Activated naive CD8-positive, alpha-beta T cell treated with anti-CD3 and anti-CD28 coated beads, Interleukin-2, amount 10 ng/mL, durations not matched to agents 7 days and 5 days (primary cell): ENCODE measurements at regions not wholly inside any gene's neighbourhood (a gene's known extent, or its start where the extent isn't known, plus 50 kb on each side); places are given as distances from the start of the nearest gene placed in this dataset.
"Not testable (repeated sequence)": the region's sequence is repeated elsewhere in the genome, so short reads cannot be mapped to it uniquely, and the experiment has no call there.

Source experiments
- ATAC-seq: fragments of 150-1000 bp; cut with Tn5 transposase; one replicate; pipeline ENCODE4 v1.10.0; 2021; ENCODE audit warnings: low read depth, moderate library complexity
- POLR2A ChIA-PET: fragments of 350-600 bp; sonication (Branson Sonifier 250); formaldehyde crosslinking; loops from one replicate; lab custom pipeline; 2021; ENCODE audit warnings: antibody characterized with exemption; lab: Charles Lee
- DNase-seq: peaks from one replicate; pipeline ENCODE4 v3.0.0; 2021
- H3K27ac Mint-ChIP-seq: one replicate; pipeline ENCODE4 v1.8.0; 2022; ENCODE audit warnings: mild to moderate bottlenecking, mixed read lengths
- H3K27me3 Mint-ChIP-seq: one replicate; pipeline ENCODE4 v1.8.0; 2022; ENCODE audit warnings: mild to moderate bottlenecking, moderate library complexity, mixed read lengths
- H3K36me3 Mint-ChIP-seq: one replicate; pipeline ENCODE4 v1.8.0; 2021; ENCODE audit warnings: mild to moderate bottlenecking, mixed read lengths
- H3K4me1 Mint-ChIP-seq: one replicate; pipeline ENCODE4 v1.8.0; 2021; ENCODE audit warnings: mixed read lengths
- H3K4me3 Mint-ChIP-seq: one replicate; pipeline ENCODE4 v1.8.0; 2022; ENCODE audit warnings: mild to moderate bottlenecking, moderate library complexity, mixed read lengths
- H3K9me3 Mint-ChIP-seq: one replicate; pipeline ENCODE4 v1.8.0; 2021; ENCODE audit warnings: mixed read lengths

GRCh38 chr1:105272376-105272775 lies 1522.7 kb downstream of the AMY1C start:
- H3K27me3 Mint-ChIP-seq, DNase-seq, H3K27ac Mint-ChIP-seq, H3K4me3 Mint-ChIP-seq, H3K4me1 Mint-ChIP-seq, POLR2A ChIA-PET, ATAC-seq, H3K36me3 Mint-ChIP-seq: not testable (repeated sequence)
- peaks cover 13% of the 10 kb centered on the region for H3K9me3 Mint-ChIP-seq

DNA sequence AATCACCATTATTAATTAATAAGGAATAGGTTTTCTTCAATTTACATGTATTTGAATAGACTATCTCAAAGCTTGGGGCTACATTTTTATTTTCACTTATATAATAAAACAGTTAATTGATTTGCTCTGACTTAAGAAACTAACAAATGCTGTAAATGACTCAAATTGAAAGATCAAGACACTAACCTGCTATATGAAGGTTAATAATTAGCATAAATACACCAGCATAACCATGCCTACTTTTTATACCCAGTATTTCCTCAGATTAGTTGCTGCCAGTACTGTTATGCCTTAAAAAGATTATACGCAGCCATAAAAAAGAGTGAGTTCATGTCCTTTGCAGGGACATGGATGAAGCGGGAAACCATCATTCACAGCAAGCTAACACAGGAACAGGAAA lies 1545.1 kb downstream of the AMY1C start:
- Mint-ChIP-seq H3K4me1 (no peaks in the 10 kb centered on the region), H3K9me3 (peaks cover 8% of the 10 kb centered on the region), H3K27ac (no peak overlapping the region), H3K36me3 (no peaks in the 10 kb centered on the region), H3K4me3 (no peak overlapping the region), H3K27me3 (no peaks in the 10 kb centered on the region)
- no peak for ATAC-seq
- no peak for DNase-seq
- POLR2A ChIA-PET = no interaction called here

- peaks cover 5% of the 10 kb centered on the region for H3K9me3 Mint-ChIP-seq
- H3K27me3 Mint-ChIP-seq = no peaks in the 10 kb centered on the region
- POLR2A ChIA-PET = no interaction called here
- ATAC-seq = no peak
- H3K4me3 Mint-ChIP-seq = no peak overlapping the region
- H3K27ac Mint-ChIP-seq = no peak overlapping the region
- H3K36me3 Mint-ChIP-seq = no peaks in the 10 kb centered on the region
- no peaks in the 10 kb centered on the region for H3K4me1 Mint-ChIP-seq
- no peak for DNase-seq
These were observed 1560.4 kb downstream of the AMY1C start for GRCh38 chr1:105310063-105310462.

DNA sequence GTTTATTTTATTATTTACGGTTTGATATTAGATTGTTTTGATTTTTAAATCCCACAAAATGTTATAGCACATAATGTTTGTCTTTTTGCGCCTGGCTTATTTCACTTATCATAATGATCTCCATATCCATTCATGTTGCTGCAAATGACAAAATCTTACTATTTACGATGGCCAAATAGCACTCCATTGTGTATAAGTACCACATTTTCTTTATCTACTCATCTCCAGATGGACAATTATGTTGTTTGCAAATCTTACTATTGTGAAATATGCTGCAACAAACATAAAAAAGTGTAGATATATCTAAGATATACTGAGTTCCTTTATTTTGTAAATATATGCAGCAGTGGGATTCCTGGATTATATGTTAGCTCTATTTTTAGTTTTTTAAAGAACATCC lies 1568.3 kb downstream of the AMY1C start:
- POLR2A ChIA-PET = no interaction called here
- no peaks in the 10 kb centered on the region for H3K4me1 Mint-ChIP-seq
- peaks cover 9% of the 10 kb centered on the region for H3K9me3 Mint-ChIP-seq
- H3K4me3 Mint-ChIP-seq = no peak overlapping the region
- ATAC-seq (no peak), DNase-seq (no peak)
- H3K36me3 Mint-ChIP-seq = no peaks in the 10 kb centered on the region
- no peak overlapping the region for H3K27ac Mint-ChIP-seq
- H3K27me3 Mint-ChIP-seq = no peaks in the 10 kb centered on the region

- Mint-ChIP-seq H3K27ac (no peak overlapping the region), H3K4me3 (no peak overlapping the region), H3K36me3 (no peaks in the 10 kb centered on the region), H3K27me3 (no peaks in the 10 kb centered on the region), H3K4me1 (no peaks in the 10 kb centered on the region), H3K9me3 (peaks cover 5% of the 10 kb centered on the region)
- ATAC-seq (no peak), DNase-seq (no peak)
- POLR2A ChIA-PET = no interaction called here
These were observed 1577.2 kb downstream of the AMY1C start for GRCh38 chr1:105326886-105327285.

DNA sequence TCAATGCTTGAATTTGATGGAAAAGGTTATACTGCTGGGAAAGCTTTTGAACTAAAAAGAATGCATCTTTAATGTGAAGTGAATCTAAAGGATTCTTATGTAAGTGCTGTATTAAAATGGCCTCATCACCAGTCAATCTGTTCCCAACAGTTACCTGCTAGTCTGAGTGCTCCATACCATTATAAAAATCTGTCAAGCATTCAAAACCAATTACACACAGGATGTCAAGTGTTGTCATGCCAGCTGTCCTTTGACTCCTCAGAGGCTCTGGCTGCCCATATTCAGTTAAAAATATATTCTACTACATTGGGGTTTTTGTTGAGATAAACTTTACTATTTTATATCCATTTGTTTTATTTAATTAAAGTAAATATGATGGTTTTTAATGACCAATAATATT lies 1587.7 kb downstream of the AMY1C start:
- Mint-ChIP-seq H3K36me3 (no peaks in the 10 kb centered on the region), H3K4me3 (no peak overlapping the region), H3K27ac (no peak overlapping the region), H3K27me3 (no peaks in the 10 kb centered on the region), H3K9me3 (peaks cover 2% of the 10 kb centered on the region), H3K4me1 (no peaks in the 10 kb centered on the region)
- no peak for DNase-seq
- POLR2A ChIA-PET = no interaction called here
- no peak for ATAC-seq

DNA sequence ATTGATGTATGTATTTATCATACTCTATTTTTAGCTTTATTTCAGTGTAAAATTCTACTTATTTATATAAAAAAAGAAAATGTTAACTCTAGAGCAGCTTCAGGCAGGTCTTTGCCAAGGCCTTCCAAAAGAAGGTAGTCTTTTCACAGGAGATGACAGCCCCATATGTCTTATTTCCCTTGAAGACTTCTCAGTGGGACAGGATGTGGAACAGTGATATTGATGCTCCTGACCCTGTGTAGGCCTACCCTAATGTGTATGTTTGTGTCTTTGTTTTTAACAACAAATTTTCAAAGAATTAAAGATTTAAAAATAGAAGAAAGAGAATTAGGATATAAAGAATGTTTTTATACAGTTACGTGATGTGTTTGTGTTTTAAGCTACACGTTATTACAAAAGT lies 1593.6 kb downstream of the AMY1C start:
- no peaks in the 10 kb centered on the region for H3K27me3 Mint-ChIP-seq
- H3K4me1 Mint-ChIP-seq = no peaks in the 10 kb centered on the region
- no peak overlapping the region for H3K4me3 Mint-ChIP-seq
- peaks cover 7% of the 10 kb centered on the region for H3K9me3 Mint-ChIP-seq
- H3K36me3 Mint-ChIP-seq = no peaks in the 10 kb centered on the region
- ATAC-seq (no peak), DNase-seq (no peak)
- no peak overlapping the region for H3K27ac Mint-ChIP-seq
- POLR2A ChIA-PET = no interaction called here

DNA sequence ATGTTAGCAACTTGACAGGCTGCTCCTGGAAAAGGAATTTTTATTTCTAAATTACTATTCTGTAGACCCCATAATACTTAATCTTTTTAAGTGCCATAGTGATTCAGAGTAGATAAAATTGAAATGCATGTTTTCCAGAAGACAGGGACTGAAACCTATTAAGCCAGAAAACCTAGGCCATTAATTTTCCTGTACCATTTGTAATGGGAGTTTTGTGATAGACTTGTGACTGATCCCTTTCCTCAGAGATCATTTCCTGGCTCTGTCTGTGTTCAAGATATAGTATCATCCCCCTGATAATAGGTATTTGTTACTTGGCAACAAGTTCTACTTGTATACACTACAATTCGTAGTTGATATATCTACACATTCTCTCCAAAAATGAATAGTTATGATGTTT lies 1609.8 kb downstream of the AMY1C start:
- H3K36me3 Mint-ChIP-seq = no peaks in the 10 kb centered on the region
- H3K4me3 Mint-ChIP-seq = no peak overlapping the region
- POLR2A ChIA-PET = no interaction called here
- peaks cover 5% of the 10 kb centered on the region for H3K9me3 Mint-ChIP-seq
- H3K27ac Mint-ChIP-seq = no peak overlapping the region
- H3K4me1 Mint-ChIP-seq = no peaks in the 10 kb centered on the region
- no peaks in the 10 kb centered on the region for H3K27me3 Mint-ChIP-seq
- no peak for ATAC-seq
- no peak for DNase-seq

GRCh38 chr1:105362438-105362837 lies 1612.7 kb downstream of the AMY1C start:
- no peak for DNase-seq
- Mint-ChIP-seq H3K27me3 (no peaks in the 10 kb centered on the region), H3K4me1 (no peaks in the 10 kb centered on the region), H3K36me3 (no peaks in the 10 kb centered on the region), H3K4me3 (no peak overlapping the region), H3K9me3 (peaks cover 6% of the 10 kb centered on the region), H3K27ac (no peak overlapping the region)
- POLR2A ChIA-PET = no interaction called here
- no peak for ATAC-seq

GRCh38 chr1:105368446-105368845 lies 1618.7 kb downstream of the AMY1C start:
- Mint-ChIP-seq H3K27ac (no peak overlapping the region), H3K4me1 (no peaks in the 10 kb centered on the region), H3K9me3 (peaks cover 4% of the 10 kb centered on the region), H3K27me3 (no peaks in the 10 kb centered on the region), H3K36me3 (no peaks in the 10 kb centered on the region), H3K4me3 (no peak overlapping the region)
- POLR2A ChIA-PET = no interaction called here
- ATAC-seq = no peak
- no peak for DNase-seq

- Mint-ChIP-seq H3K4me3 (no peak overlapping the region), H3K27me3 (no peaks in the 10 kb centered on the region), H3K36me3 (no peaks in the 10 kb centered on the region), H3K27ac (no peak overlapping the region), H3K4me1 (no peaks in the 10 kb centered on the region), H3K9me3 (peaks cover 1% of the 10 kb centered on the region)
- POLR2A ChIA-PET = no interaction called here
- no peak for ATAC-seq
- DNase-seq = no peak
These were observed 1624.0 kb downstream of the AMY1C start for GRCh38 chr1:105373681-105374080.

DNA sequence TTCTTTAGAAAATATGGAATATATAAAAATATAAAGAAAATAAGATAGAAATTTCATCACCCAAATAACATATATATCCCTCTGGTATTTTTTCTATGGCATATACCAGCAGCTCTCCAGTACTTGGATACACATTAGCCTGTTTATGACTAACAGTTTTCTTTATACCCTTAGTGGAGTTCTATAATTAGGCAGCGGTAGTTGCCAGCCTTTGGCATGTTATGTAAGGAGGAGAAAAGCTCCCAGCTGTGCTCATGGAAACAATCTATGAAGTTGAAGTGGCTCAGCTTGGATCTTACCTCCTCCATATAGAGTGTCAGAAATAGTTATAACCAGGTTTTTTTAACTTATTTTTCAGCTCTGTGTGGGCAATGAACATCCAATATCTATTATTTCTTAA lies 1636.8 kb downstream of the AMY1C start:
- ATAC-seq (no peak), DNase-seq (no peak)
- H3K9me3 Mint-ChIP-seq = peaks cover 5% of the 10 kb centered on the region
- H3K4me3 Mint-ChIP-seq = no peak overlapping the region
- no peak overlapping the region for H3K27ac Mint-ChIP-seq
- POLR2A ChIA-PET = no interaction called here
- no peaks in the 10 kb centered on the region for H3K36me3 Mint-ChIP-seq
- no peaks in the 10 kb centered on the region for H3K4me1 Mint-ChIP-seq
- H3K27me3 Mint-ChIP-seq = no peaks in the 10 kb centered on the region

- H3K4me3 Mint-ChIP-seq = no peak overlapping the region
- H3K36me3 Mint-ChIP-seq = no peaks in the 10 kb centered on the region
- no peaks in the 10 kb centered on the region for H3K4me1 Mint-ChIP-seq
- ATAC-seq (no peak), DNase-seq (no peak)
- peaks cover 6% of the 10 kb centered on the region for H3K9me3 Mint-ChIP-seq
- H3K27ac Mint-ChIP-seq = no peak overlapping the region
- POLR2A ChIA-PET = no interaction called here
- H3K27me3 Mint-ChIP-seq = no peaks in the 10 kb centered on the region
These were observed 1646.3 kb downstream of the AMY1C start for GRCh38 chr1:105396001-105396400.

- Mint-ChIP-seq H3K4me1 (no peaks in the 10 kb centered on the region), H3K4me3 (no peak overlapping the region), H3K9me3 (peaks cover 4% of the 10 kb centered on the region), H3K27me3 (no peaks in the 10 kb centered on the region), H3K27ac (no peak overlapping the region), H3K36me3 (no peaks in the 10 kb centered on the region)
- ATAC-seq (no peak), DNase-seq (no peak)
- POLR2A ChIA-PET = no interaction called here
These were observed 1649.2 kb downstream of the AMY1C start for GRCh38 chr1:105398909-105399308.

GRCh38 chr1:105399716-105400115 lies 1650.0 kb downstream of the AMY1C start:
- Mint-ChIP-seq H3K36me3 (no peaks in the 10 kb centered on the region), H3K9me3 (peaks cover 2% of the 10 kb centered on the region), H3K27ac (no peak overlapping the region), H3K4me1 (no peaks in the 10 kb centered on the region), H3K4me3 (no peak overlapping the region), H3K27me3 (no peaks in the 10 kb centered on the region)
- ATAC-seq (no peak), DNase-seq (no peak)
- POLR2A ChIA-PET = no interaction called here
